NCI-H1930 (cell line): ENCODE measurements at regions not wholly inside any gene's neighbourhood (a gene's known extent, or its start where the extent isn't known, plus 50 kb on each side); places are given as distances from the start of the nearest gene placed in this dataset.

Source experiments
- DNase-seq, 2 experiments: peaks; one replicate each; lab custom pipeline; 2025; lab: John Stamatoyannopoulos, UW

DNA sequence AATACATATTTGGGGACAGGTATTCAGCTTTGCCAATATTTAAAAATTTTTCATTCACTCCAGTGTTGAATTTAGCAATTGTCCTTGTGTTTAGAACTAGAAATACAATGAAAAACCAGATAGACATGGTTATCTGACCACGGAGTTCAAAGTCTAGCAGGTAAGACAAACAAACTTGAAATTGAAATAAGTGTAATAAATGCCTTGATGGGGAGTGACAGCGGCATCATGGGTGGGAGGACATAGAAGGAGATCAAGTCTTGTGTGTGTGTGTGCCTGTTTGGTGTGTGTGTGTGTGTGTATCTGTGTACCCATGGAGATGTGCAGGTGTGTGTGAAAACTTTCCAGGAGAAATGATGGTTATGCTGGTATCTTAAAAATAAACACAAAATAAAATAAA is 750.0 kb upstream of the CITED2 start:
- no peak for DNase-seq

DNA sequence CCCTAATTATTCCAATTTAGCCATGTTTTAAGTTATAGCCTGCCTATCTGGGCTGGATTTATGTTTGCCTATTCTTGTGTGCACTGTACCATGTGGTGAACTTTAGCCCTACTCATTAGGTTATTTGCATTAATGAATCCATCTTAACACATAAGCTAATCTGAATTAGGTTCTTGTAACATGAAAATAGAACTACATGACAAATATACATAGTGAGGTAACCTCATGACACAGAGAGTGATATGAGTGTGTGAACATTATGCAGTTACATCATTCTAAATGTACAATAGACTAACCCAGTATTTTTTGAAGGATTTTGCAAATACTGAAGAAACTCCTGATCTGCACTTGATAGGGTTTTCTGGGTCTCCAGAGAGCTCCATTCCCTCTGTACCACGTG is 733.7 kb upstream of the CITED2 start:
- DNase-seq = no peak

DNA sequence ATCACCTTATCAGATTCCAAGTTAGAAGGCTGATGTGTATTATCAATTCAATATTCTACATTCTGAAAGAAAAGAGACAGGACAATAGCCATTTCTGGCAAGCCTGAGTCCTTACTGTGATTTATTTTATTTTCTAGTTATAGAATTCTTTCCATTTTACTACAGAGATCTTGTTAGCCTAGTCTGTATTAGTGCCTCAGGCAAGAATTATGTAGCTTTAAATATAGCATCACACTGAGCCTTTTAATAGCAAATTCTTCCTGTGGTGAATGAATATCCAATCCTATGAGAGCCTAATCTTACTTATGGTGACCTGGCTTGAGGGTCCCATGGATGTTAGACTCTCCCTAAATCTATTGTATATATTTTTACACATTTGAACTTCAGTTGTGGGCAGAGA is 732.8 kb upstream of the CITED2 start:
- no peak for DNase-seq

DNA sequence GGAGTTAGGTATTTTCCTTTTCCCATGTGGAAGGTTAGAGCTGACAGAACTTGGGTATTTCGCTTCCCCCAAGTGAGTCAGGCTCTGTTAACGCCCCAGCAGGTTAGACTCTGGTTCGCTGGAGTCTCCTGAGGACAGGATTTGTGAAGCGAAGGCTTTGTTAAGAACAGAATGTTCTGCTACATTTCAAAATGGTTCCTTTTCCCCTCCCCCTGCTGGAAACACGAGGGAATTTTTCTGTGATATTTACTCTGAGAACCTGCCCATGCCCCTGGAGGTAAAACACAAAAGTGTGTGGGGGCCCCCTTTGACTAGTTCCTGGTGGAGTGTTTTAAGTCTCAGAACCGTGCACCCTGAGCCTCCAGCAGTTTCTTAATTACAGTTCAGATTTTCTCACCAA is 731.4 kb upstream of the CITED2 start:
- no peak for DNase-seq

DNA sequence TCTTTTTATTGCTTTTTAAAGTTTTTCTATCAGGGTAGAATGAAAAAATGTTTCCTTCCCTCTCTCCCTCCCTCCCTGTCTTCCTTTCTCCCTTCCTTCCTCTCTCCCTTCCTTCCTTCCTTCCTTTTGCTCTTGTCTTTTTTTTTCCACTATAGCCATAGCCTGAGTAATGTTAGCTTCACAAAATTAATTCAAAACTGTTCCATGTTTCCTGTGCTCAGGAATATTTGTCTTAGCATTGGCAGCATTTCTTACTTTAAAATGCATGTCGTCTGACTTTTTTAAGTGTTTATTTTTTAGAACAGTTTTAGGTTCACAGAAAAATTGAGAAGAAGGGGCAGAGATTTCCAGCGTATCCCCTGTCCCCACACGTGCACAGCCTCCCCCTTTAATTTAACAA is 730.8 kb upstream of the CITED2 start:
- no peak for DNase-seq

DNA sequence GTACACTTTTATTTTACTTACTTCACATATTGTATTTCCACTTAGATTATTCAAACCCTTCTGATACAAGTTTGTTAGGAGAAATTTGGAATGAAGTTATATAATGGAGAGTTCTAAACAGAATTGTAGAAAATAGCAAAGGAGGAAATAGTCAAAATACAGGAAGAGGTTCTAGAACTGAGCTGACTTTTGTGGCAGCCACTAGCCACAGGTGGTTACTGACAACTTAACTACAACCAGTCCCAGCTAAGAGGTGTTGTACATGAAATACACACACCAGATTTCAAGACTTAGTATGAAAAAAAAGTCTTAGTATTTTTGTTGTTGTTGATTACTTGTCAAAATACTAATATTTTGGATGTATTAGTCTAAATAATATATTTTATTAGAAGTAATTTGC is 727.4 kb upstream of the CITED2 start:
- DNase-seq = no peak

DNA sequence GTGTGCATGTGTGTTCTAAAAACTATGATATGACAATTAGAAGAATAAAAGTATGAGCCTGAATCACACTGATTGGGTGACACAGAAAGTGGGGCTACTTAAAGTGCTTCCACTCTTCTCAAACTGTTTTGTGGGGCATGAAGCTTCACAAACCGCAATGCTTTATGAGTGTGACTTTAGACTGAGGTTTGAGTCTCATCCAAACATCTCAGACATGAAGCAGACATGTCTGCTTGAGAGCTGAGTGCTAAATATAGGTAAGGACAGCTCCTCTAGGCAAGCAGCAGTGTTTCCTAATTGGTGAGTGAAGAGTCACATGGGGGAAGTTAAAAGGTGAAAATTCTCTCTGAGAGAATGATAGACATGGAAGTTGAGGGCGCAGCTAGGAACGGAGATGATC is 726.9 kb upstream of the CITED2 start:
- no peak for DNase-seq

DNA sequence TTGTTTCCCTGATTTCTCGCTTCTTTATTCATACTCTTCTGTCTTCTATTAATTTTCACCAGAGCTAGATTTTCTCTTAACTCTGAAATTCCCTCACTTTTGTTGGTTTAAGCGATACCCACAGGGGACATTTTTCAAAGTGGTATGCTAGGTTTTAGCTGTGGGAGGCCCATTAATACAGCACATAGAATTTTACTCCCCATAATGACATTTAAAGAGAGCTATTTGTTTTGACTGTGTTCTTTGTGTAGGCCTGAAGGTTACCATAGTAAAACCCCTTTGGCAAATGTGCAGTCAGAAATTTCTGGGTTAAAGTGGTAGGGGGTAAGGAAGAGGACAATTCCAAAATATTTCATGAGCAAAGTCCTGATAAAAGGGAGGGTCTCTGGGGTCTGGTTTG is 721.1 kb upstream of the CITED2 start:
- no peak for DNase-seq

DNA sequence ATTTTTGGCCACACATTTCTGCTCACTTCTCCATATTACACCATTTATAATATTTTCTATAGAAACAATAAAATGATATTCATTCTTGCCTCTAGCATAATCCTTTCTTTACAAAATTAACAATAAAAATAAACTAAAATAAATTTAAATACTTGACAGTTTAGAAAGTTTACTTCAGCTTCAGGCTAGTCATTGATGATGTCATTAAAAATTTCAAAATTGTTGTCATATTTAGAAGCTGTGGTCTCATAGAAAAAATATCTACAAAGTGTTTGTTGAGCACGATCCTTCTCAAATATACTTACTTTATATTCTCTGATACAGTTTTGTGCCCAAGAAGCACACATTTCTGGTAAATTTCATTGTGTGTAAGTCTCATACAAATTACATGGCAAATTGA is 717.4 kb upstream of the CITED2 start:
- no peak for DNase-seq

DNA sequence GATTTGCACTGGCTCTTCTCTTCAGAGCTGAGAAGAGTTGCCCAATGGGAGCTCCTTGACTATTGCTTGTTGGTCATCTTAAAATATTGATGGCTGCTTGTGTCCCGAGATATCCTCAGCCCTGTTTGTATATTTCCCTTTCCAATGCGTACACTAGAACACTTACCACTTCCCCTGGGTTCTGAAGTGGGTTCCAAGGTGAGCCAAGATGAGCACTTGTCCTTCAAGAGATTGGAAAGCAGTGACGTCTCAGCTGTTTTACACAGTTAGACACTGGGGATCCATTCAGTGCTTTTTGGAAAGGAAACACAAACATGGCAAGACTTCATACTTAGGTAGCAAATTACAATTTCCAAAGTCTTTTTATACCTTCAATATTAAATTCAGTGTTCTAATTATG is 716.4 kb upstream of the CITED2 start:
- no peak for DNase-seq

DNA sequence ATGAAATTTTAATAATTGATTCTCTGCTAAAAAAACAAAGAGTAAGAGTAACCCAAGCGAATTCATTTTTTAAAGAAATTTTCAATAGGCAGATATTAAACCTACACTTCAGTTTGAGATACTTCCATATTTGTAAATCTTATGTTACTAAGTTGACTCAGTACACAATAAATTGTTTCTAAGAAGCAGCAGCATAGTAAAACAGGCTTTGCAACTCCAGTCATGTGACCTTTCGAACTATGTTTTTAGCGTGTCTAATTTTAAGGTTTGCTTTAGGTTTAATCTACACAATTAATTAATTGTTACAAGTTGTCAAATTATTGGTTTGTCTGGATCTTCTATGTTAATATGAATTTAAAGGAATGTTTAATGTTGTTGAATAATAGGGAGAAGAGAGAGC is 708.9 kb upstream of the CITED2 start:
- no peak for DNase-seq

DNA sequence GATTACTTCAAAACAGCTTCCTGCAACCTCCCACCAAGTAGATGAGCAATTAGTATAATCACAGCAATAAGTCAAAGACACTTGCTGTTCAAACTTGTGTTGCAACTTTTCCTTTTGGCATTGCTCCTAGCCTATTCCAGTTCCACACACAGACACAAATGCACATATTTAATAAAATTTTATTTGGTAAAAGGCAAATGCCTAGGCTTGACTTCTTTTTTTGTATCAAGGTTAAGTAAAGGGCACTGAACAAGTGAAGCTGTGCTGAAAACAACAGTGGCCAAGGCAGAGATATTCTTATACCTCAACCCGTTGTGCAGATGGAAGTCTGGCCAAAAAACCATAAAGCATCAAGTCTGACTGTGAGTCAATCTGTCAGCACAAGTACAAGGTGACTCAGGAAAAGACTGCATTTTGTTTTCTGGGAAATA is 708.4 kb upstream of the CITED2 start:
- DNase-seq = no peak

DNA sequence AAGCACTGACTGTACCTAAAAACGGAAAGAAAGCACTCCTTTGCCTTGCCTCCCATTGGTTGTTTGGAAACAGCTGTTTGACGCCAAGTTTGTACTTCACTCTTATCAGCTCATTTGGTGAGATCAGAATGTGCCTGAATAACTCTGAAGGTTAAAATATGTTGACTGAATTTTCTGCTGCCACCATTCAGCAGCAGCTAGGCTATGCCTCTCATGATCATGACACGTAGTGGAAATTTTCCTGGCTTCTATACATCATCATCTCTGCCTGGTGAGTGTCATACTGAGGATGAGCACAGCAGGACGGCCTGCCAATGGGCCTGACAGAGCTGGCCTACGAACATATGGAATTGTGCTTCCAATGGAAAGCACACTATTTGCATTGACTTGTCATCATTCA is 704.9 kb upstream of the CITED2 start:
- DNase-seq = no peak

DNA sequence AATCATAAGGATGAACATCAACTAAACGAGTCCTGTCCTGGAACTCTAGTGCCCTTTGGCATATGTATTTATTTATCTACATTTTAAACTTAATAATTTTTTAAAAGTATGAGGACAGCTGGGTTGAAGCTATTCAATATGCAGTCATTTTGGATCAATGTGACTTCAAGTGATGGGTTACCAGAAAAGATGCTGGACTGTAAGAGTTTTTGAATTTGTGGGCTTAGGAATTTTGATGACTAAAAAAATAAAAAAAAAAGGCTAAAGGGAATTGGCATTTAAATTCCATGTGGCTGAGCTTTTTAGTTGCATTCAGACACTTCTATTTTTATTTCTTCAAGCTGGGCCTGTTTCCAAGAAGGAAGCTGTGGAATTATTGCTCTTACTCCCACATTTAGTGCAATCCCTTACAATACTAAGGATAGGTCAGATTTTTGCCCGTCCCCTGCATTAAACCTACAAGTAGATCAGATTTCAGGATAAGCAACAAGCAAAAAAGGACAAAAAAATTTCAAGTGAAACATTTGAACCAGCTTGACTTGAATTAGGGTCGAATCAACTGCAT is 704.2 kb upstream of the CITED2 start:
- no peak for DNase-seq

DNA sequence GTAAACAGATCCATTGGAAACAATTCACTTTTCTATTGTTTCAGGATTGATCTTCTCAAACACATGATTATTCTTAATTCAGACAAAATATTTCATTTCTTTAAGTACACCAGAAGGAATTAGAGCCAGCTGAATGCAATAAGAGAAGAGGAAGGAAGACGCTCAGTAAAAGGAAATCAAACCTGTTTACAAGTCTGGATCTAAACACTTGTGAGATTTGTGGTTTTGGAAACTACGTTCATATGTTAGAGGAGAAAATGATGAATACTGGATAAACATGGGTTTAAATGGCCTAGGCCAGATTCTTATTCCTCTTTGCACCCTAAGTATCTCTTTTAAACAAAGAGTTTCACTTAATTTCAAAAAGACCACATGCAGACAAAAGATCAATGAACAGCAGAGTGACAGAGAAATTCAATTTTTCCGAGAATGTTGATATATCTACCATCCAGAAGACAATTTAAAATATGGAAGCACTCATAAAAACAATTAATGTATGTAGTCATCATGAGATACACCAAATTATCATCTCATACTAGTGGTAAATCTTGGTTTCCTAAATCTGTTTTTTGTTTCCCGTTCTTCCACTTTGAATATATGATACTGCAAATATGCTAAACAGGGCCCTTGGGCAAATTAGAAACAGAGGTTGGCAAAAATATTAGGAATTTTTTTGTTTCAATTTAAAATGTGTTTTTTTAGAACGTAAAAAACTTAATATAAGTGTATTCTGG is 703.5 kb upstream of the CITED2 start:
- no peak for DNase-seq

DNA sequence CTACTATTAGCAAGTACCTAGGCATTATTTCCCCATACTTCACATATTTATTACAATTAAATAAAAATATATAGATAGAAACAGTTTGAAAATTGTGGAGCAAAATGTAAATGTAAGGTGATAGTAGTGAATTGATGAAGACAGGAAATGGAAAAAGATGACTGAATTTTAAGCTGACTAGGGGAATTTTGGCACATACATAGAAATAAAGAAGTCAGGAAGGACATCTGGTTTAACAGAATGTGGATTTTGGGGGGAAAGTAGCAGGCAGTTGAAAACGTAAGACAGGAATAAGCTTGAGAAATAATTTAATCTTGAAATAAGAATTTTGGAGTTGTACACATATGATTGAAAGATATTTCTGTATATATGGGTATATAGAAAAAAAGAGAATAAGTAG is 701.7 kb upstream of the CITED2 start:
- no peak for DNase-seq

DNA sequence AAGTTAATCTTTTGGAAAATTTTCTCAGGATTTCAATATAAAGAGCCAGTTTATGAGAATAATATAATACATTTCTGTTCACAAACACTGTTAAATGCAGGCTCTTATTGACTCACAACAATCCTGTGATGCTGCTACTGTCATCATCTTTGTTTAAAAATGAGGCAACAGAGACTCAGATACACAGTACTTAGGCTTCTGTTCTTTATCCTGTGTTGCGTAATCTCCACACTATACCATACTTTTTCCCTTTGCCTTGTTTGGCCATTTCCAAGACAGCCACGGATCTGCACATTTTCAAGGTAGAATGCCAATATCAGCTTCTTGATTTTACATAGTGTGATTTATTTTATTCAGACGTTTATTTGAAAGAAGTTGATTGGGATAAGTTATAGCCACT is 699.0 kb upstream of the CITED2 start:
- DNase-seq = no peak

DNA sequence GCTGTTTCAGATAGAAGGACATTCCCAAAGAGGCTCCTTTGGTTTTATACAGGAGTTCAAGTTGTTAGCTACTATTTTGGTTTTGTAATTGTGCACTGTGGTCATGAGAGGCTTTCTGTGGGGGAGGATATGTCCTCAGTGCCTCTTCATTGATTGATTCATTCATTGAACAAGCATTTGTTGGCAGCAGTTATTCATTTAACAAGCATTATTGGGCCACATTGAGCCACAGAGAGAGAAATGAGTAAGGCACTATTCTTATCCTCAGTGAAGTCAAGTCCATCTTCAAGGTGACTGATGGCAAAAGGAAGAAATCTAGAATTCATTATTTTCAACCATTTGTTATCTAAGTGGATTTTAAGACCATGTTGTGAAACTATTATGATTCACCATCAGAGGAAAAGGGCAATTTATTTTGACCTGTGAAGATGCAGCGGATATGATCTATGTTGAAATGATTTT is 697.2 kb upstream of the CITED2 start:
- no peak for DNase-seq

DNA sequence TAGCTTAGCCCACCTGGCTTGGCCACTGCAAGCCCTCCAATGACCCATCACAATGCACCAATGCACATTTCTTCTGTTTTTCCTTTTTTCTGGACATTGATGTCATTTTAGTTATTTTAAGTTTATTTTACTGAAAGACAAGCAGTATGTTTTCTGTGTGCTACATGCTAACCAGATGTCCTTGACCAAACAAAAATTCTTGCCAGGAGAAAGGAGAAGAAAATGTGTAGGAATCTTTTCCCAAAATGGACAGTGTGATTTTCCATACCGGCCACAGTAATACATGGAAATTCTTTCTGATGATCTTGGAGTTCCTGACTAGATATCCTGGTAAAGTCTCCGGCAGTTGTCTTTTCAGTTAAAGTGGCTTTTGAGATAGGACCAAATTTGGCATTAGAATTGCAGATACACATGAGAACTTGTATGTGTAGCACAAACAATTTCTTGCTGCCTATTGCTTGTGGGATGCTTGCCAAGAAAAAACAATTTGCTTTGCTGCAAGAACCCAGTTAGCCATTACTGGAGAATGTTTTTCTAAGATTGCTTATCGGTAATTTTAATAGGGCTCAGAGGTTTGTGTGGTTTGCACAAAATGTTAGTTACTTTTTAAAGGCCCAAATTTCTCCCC is 696.5 kb upstream of the CITED2 start:
- DNase-seq = no peak

DNA sequence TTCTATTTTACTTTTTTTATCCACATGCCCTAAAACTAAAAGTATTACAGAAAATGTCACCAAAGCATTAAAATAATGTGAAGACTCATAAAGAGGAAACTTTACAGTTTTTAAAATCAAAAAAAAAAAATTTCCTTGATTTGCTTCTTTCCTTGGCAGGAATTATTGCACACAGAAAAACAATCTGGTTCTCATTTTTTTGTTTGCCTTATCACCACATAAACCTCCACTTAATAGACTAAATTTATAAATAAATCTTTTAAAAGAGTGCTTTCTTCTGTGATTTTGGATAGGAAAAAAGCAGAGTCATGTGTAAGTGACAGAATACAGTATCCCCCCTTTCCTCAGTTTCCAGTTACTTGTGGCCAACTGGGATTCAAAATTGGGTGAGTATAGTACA is 695.1 kb upstream of the CITED2 start:
- DNase-seq = no peak

DNA sequence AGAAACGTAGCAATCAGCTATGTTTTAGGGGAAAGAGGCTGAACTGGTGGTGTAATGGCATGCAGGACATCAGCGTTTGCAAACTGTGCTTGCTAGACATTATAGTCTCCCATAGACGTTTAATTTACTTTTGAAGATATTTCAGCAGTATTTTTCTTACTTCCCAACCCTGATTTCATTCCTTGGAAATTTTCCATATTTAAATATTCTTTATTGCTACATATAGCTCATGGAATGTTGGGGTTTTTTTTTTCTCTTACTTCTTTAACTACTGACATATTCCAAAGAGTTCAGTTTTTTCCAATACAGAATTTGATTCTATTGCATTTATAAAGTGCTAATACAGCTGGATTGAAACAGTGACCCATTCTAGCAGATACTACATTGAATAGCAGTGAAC is 694.4 kb upstream of the CITED2 start:
- no peak for DNase-seq

DNA sequence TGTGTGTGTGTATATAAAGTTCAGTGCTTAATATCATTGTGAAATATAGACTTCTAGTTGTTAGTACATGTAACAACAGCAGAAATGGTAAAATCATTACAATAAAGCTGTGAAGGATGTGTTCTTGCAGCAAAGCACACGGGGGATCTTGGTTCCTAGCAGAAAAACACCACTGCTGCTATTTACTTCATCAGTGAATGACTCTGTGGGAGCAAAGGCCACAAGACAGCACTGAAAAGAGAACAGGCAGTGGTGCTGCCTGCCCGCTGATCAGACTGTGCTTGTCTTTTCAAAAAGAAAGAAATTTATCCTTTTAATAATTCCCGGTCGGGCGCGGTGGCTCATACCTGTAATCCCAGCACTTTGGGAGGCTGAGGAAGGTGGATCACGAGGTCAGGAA is 689.9 kb upstream of the CITED2 start:
- DNase-seq = no peak

DNA sequence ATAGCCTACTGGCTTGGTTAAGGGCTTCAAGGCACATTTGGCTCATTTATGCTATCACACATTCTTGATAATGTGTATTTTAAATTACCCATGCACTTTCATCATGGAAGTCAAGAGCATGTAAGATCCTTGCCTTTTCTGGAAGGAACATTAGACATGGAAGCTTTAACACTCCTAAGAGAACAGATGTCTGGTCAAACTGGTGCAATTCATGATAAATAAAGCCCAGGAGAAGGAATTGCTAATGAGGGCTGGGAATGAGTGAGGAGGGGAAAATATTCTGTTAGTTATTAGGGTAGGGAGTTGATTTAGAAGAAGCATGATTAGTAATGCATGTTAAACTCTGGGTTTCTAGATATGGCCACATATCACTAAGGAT is 688.6 kb upstream of the CITED2 start:
- no peak for DNase-seq
